HEK293 (cell line): ENCODE measurements at regions not wholly inside any gene's neighbourhood (a gene's known extent, or its start where the extent isn't known, plus 50 kb on each side); places are given as distances from the start of the nearest gene placed in this dataset.

Experiments used
- HOXA7 ChIP-seq: sonication (generic); formaldehyde crosslinking; IDR thresholded peaks from 2 replicates; pipeline ENCODE4 v1.8.1; 2022; ENCODE audit warnings: missing genetic modification reagents, borderline replicate concordance
- KLF10 ChIP-seq: fragments of 450-650 bp; IDR thresholded peaks from 2 replicates; pipeline ENCODE4 v1.5.1; 2018; ENCODE audit warnings: missing biosample characterization, mild to moderate bottlenecking, missing genetic modification characterization
- TCF7L2 ChIP-seq: IDR thresholded peaks from 2 replicates; pipeline ENCODE4 v1.6.1; 2011; ENCODE audit warnings: low read depth, mild to moderate bottlenecking, inconsistent platforms, low read length, moderate library complexity, borderline replicate concordance
- ZNF23 ChIP-seq: fragments of 450-650 bp; formaldehyde crosslinking; IDR thresholded peaks from 2 replicates; pipeline ENCODE4 v1.5.1; 2016; ENCODE audit warnings: missing biosample characterization, missing genetic modification characterization, borderline replicate concordance
- ZNF239 ChIP-seq: fragments of 450-650 bp; formaldehyde crosslinking; IDR thresholded peaks from 2 replicates; pipeline ENCODE4 v1.5.1; 2016; ENCODE audit warnings: missing biosample characterization, missing genetic modification characterization
- ZNF274 ChIP-seq, 2 experiments: fragments of 200-500 bp in 1 of 2; fragments of 450-650 bp in 1 of 2; sonication (Bioruptor generic) in 1 of 2; formaldehyde crosslinking in 1 of 2; IDR thresholded peaks; 2 replicates each; pipeline versions ENCODE4 v1.5.1 to v1.6.1; 2014 to 2016; ENCODE audit warnings: borderline replicate concordance in 1 of 2, inconsistent platforms in 1 of 2, low read length in 1 of 2, missing biosample characterization in 1 of 2, missing genetic modification characterization in 1 of 2
- ZNF350 ChIP-seq: fragments of 450-650 bp; formaldehyde crosslinking; IDR thresholded peaks from 2 replicates; pipeline ENCODE4 v1.5.0; 2017; ENCODE audit warnings: missing biosample characterization, mild to moderate bottlenecking, missing genetic modification characterization
- ZNF48 ChIP-seq: fragments of 450-650 bp; formaldehyde crosslinking; IDR thresholded peaks from 2 replicates; pipeline ENCODE4 v1.5.1; 2016; ENCODE audit warnings: missing biosample characterization, missing genetic modification characterization
- ZNF549 ChIP-seq: fragments of 450-650 bp; IDR thresholded peaks from 2 replicates; pipeline ENCODE4 v1.5.1; 2018; ENCODE audit warnings: missing biosample characterization, missing genetic modification characterization, mild to moderate bottlenecking, inconsistent platforms, moderate library complexity
- ZNF600 ChIP-seq: fragments of 450-650 bp; formaldehyde crosslinking; IDR thresholded peaks from 2 replicates; pipeline ENCODE4 v1.5.1; 2016; ENCODE audit warnings: missing biosample characterization, missing genetic modification characterization
- ZNF660 ChIP-seq: fragments of 450-650 bp; IDR thresholded peaks from 2 replicates; pipeline ENCODE4 v1.5.1; 2018; ENCODE audit warnings: missing biosample characterization, mild to moderate bottlenecking, missing genetic modification characterization
- ZNF701 ChIP-seq: fragments of 450-650 bp; formaldehyde crosslinking; IDR thresholded peaks from 2 replicates; pipeline ENCODE4 v1.5.1; 2016; ENCODE audit warnings: missing biosample characterization, missing genetic modification characterization
- TF ChIP-seq, protein P1 (sequence below): fragments of 450-650 bp; formaldehyde crosslinking; IDR thresholded peaks from 2 replicates; pipeline ENCODE4 v1.5.1; 2016; ENCODE audit warnings: missing biosample characterization, missing genetic modification characterization
- TF ChIP-seq, protein P2 (sequence below): fragments of 450-650 bp; formaldehyde crosslinking; IDR thresholded peaks from 2 replicates; pipeline ENCODE4 v1.5.1; 2016; ENCODE audit warnings: missing biosample characterization, missing genetic modification characterization

DNA sequence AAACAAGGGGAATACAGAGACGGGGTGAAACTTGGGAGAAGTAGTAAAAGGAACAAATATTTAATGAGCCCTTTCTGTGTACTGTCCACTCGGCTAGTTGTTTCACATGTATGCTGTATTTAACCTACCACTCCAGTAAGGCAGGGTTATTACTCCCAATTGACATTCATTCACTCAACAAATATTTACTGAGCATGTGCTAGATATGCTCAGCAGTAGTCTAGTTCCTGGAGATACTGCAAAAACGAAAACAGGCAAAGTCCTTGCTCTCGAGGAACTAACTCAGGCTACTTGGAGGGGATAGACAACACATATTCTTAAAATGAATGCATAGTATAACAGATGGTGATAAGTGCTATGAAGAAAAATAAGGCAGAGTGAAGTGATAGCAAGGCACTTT lies 207.3 kb downstream of the SS18 start:
- TF ChIP-seq ZNF660 (tag by site-specific recombination), result no peak
- TF ChIP-seq, protein P1, sequence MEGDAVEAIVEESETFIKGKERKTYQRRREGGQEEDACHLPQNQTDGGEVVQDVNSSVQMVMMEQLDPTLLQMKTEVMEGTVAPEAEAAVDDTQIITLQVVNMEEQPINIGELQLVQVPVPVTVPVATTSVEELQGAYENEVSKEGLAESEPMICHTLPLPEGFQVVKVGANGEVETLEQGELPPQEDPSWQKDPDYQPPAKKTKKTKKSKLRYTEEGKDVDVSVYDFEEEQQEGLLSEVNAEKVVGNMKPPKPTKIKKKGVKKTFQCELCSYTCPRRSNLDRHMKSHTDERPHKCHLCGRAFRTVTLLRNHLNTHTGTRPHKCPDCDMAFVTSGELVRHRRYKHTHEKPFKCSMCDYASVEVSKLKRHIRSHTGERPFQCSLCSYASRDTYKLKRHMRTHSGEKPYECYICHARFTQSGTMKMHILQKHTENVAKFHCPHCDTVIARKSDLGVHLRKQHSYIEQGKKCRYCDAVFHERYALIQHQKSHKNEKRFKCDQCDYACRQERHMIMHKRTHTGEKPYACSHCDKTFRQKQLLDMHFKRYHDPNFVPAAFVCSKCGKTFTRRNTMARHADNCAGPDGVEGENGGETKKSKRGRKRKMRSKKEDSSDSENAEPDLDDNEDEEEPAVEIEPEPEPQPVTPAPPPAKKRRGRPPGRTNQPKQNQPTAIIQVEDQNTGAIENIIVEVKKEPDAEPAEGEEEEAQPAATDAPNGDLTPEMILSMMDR (tag by site-specific recombination), result no peak
- TF ChIP-seq, protein P2, sequence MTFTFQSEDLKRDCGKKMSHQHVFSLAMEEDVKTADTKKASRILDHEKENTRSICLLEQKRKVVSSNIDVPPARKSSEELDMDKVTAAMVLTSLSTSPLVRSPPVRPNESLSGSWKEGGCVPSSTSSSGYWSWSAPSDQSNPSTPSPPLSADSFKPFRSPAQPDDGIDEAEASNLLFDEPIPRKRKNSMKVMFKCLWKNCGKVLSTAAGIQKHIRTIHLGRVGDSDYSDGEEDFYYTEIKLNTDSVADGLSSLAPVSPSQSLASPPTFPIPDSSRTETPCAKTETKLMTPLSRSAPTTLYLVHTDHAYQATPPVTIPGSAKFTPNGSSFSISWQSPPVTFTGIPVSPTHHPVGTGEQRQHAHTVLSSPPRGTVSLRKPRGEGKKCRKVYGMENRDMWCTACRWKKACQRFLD (tag by site-specific recombination), result no peak
- TF ChIP-seq KLF10, result no peak
- no peak for TF ChIP-seq HOXA7 (CRISPR knock-in tag)
- no peak for TF ChIP-seq ZNF274 (IDR thresholded peaks at IDR 0.05; ENCODE audit: low read length)
- no peak for TF ChIP-seq ZNF274 (tag by site-specific recombination; IDR thresholded peaks at IDR 0.05; ENCODE audit: borderline replicate concordance)
- TF ChIP-seq ZNF239 (tag by site-specific recombination), result no peak
- no peak for TF ChIP-seq ZNF600 (tag by site-specific recombination)
- TF ChIP-seq ZNF549 (tag by site-specific recombination), result no peak
- TF ChIP-seq ZNF23, result no peak
- no peak for TF ChIP-seq ZNF701 (tag by site-specific recombination)
- TF ChIP-seq TCF7L2, result no peak
- TF ChIP-seq ZNF350 (tag by site-specific recombination), result no peak
- no peak for TF ChIP-seq ZNF48 (tag by site-specific recombination)
